SK-N-MC (cell line): ENCODE measurements at regions not wholly inside any gene's neighbourhood (a gene's known extent, or its start where the extent isn't known, plus 50 kb on each side); places are given as distances from the start of the nearest gene placed in this dataset.

Experiments
- DNase-seq: peaks from one replicate; pipeline ENCODE4 v3.0.0-alpha.2; 2011; ENCODE audit warnings: low read depth, low spot score
- H3K27ac ChIP-seq: fragments of 200-600 bp; sonication (generic); 2 replicates; pipeline ENCODE4 v1.5.1; 2016; ENCODE audit warnings: mixed run types
- H3K36me3 ChIP-seq: fragments of 200-600 bp; sonication (generic); 2 replicates; pipeline ENCODE4 v1.6.1; 2017; ENCODE audit warnings: antibody characterized with exemption, low read length, mixed read lengths; ENCODE audit not compliant: insufficient read depth
- H3K4me3 ChIP-seq: fragments of 200-600 bp; sonication (generic); 2 replicates; pipeline ENCODE4 v1.5.1; 2016
- H3K9ac ChIP-seq: fragments of 200-600 bp; sonication (generic); 2 replicates; pipeline ENCODE4 v1.8.0; 2017; ENCODE audit warnings: mixed run types, mixed read lengths; ENCODE audit not compliant: insufficient read length
- H3K9me3 ChIP-seq: fragments of 200-600 bp; sonication (generic); 2 replicates; pipeline ENCODE4 v1.6.1; 2017; ENCODE audit warnings: low read depth, mild to moderate bottlenecking, antibody characterized with exemption, low read length, moderate library complexity, mixed read lengths
- EZH2 ChIP-seq: fragments of 200-600 bp; sonication (generic); IDR thresholded peaks from one replicate; pipeline ENCODE4 v1.6.1; 2017; ENCODE audit warnings: antibody characterized with exemption
- FOXP2 ChIP-seq: optimal IDR thresholded peaks from 2 replicates; pipeline ENCODE3; 2011; ENCODE audit warnings: mild to moderate bottlenecking, moderate library complexity; ENCODE audit not compliant: insufficient read depth; ENCODE audit errors: extremely low read length, control extremely low read depth
- POLR2AphosphoS5 ChIP-seq: IDR thresholded peaks from 2 replicates; pipeline ENCODE4 v1.6.1; 2012; ENCODE audit warnings: mild to moderate bottlenecking, low read depth, low read length, borderline replicate concordance

DNA sequence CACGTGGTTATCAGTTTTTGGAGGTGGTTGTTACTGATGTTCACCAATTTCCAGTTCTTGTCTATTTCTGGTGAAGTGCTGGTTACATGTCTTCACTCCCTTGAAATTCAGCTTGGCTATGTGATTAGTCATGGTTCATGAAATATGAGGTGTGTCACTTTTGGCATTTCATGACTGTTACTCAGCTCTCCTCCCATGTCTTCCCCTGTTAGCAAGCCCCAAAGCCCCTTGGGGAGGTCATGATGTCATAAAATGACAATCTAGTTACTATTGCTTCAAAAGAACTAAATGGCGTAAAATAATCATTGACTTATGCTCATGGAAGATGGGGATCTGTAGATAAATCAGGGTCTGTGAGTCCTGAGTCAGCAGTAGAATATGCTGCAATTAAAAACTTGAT is 425.1 kb downstream of the SETD4 start:
- no peak overlapping the region for H3K9ac ChIP-seq
- H3K4me3 ChIP-seq: no peak overlapping the region
- no peak for DNase-seq
- H3K27ac ChIP-seq: no peak overlapping the region
- no peaks in the 10 kb centered on the region for H3K9me3 ChIP-seq
- H3K36me3 ChIP-seq: no peaks in the 10 kb centered on the region
- TF ChIP-seq EZH2 (no peak), FOXP2 (no peak), POLR2AphosphoS5 (no peak)

DNA sequence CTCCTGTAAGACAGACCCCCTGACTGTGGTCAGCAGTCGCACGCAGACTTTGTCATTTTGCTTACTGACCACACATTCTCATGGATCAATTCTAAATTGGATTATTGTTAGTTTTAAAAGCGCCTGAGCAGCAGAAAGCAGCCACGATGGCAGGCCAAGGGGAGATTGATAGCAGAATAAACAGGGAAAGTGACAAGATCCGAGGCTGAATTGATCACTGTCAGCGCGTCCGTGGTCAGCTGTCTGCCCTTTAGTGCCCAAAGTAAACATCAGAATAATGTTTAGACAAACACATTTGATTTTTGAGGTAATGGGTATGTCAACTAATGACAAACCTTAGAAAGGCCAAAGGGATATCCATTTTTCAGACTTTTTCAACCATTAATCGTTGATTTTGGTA is 426.8 kb downstream of the SETD4 start:
- H3K36me3 ChIP-seq: no peaks in the 10 kb centered on the region
- no peak overlapping the region for H3K27ac ChIP-seq
- H3K9me3 ChIP-seq: no peaks in the 10 kb centered on the region
- H3K9ac ChIP-seq: no peak overlapping the region
- TF ChIP-seq POLR2AphosphoS5 (no peak), FOXP2 (no peak), EZH2 (no peak)
- no peak for DNase-seq
- no peak overlapping the region for H3K4me3 ChIP-seq

DNA sequence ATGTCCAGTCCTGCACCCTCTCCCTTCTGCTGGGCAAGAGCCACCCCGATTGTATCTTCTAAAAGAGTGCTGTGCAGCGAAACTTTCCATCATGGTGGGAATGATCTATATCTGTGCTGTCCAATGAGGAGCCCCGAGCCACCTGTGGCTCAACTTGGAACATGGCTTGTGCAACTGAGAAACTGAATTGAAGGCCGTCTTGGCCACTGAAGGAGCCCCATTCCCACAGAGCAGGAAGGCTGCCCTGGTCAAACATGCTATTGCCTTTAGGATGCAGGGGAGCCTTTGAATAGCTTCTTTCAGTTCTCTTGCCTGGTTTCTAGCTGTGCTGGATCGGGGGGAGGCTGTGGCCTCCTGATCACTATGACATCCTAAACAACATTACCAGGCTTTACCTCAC is 427.6 kb downstream of the SETD4 start:
- Histone ChIP-seq H3K9me3 (no peaks in the 10 kb centered on the region), H3K4me3 (no peak overlapping the region), H3K27ac (no peak overlapping the region), H3K9ac (no peak overlapping the region), H3K36me3 (no peaks in the 10 kb centered on the region)
- no peak for DNase-seq
- TF ChIP-seq FOXP2: no peak
- TF ChIP-seq POLR2AphosphoS5: no peak
- TF ChIP-seq EZH2: no peak

DNA sequence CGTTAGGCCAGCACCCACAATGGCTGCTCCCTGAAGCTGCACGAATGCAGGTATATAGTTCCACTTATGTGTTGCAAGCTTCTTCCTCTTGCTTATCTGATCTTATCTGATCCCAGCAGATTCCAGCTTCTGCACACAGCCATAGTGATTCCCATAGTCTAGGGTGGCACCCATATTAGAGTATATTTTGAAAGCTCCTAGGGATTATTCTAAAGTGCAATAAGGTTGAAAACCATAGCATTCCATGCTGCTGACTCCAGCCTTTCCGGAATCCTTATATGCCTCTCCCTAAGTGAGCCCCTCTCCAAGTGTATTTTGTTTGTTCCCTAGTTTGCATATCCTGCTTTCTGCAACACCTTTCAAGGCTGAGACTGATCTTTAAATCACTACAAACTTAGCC is 432.0 kb downstream of the SETD4 start:
- Histone ChIP-seq H3K36me3 (no peaks in the 10 kb centered on the region), H3K9me3 (no peaks in the 10 kb centered on the region), H3K27ac (no peak overlapping the region), H3K9ac (no peak overlapping the region), H3K4me3 (no peak overlapping the region)
- TF ChIP-seq EZH2 (no peak), FOXP2 (no peak), POLR2AphosphoS5 (no peak)
- no peak for DNase-seq

DNA sequence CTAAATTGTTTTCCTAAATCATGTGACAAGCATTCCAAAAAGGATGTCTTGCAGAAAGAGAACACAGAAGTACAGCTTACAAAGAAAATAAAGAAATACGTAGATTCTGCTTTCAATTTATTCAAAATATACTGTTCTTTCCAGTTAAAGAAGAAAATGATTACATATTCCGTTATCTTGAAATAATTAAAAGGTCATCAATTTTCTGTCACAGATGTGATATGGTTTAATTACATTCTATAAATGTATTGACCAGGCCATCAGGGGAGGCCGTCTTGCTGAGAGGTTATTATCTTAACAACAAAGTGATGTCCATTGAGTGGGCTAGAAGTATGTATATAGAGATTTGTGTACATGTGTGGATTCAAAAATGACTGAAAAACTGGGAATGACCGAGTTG is 432.9 kb downstream of the SETD4 start:
- TF ChIP-seq FOXP2 (no peak), EZH2 (no peak), POLR2AphosphoS5 (no peak)
- no peak overlapping the region for H3K27ac ChIP-seq
- DNase-seq: no peak
- H3K9ac ChIP-seq: no peak overlapping the region
- H3K4me3 ChIP-seq: no peak overlapping the region
- no peaks in the 10 kb centered on the region for H3K9me3 ChIP-seq
- H3K36me3 ChIP-seq: no peaks in the 10 kb centered on the region

DNA sequence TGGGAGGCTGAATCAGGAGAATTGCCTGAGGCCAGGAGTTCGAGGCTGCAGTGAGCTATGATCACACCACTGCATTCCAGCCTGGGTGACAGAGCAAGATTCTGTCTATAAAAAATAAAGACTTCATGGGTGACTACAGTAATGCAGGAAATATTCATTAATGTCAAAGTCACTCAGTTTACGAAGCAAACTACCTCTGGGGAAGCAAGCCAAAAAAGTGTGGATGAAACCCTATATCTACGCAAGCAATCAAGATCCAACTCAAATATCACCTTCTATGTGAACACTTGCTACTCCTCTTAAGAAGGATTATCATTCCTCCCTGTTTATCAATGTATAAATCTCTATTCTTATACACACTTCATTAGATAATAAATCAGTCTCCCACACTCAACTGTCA is 434.8 kb downstream of the SETD4 start:
- H3K36me3 ChIP-seq: no peaks in the 10 kb centered on the region
- H3K27ac ChIP-seq: no peak overlapping the region
- H3K9ac ChIP-seq: no peak overlapping the region
- no peaks in the 10 kb centered on the region for H3K9me3 ChIP-seq
- DNase-seq: no peak
- TF ChIP-seq FOXP2 (no peak), EZH2 (no peak), POLR2AphosphoS5 (no peak)
- no peak overlapping the region for H3K4me3 ChIP-seq

DNA sequence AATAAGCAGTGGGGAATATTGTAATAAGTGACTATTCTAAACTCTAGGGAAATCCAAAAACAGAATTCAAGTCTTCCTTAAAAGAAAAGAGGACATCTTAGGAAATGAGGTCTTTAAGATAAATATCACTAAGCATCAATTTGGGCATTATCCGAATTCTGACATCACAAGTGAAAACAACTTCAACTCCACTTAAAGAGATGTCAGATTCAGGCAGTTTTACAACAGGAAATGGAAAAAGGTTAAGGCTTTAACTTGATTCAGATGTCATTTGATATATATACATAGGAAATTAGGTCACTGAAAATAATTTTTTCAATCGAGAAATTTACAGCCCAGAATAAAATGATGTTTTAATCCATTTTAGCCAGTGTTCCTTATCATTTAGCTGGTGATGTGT is 435.4 kb downstream of the SETD4 start:
- DNase-seq: no peak
- Histone ChIP-seq H3K9me3 (no peaks in the 10 kb centered on the region), H3K27ac (no peak overlapping the region), H3K36me3 (no peaks in the 10 kb centered on the region), H3K4me3 (no peak overlapping the region), H3K9ac (no peak overlapping the region)
- TF ChIP-seq EZH2 (no peak), POLR2AphosphoS5 (no peak), FOXP2 (no peak)

DNA sequence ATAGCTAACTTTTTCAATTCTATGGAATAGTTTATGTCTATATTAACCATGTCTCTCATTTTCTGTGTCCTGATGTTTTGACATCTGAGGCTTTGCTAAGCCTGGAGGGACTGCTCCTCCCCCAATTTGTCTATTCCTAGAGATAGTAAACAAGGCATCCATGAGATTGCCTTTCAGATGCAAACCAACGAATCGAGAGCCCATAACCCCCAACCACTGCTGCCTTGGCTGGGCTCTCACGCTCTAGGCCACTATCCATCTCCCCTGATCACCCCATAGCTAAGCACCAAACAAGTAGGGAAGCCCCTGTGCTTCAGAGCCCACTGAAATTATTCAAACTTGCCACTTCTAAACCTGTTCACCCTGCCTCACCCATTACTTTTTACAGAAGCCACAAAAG is 437.7 kb downstream of the SETD4 start:
- no peak overlapping the region for H3K4me3 ChIP-seq
- H3K36me3 ChIP-seq: no peaks in the 10 kb centered on the region
- DNase-seq: no peak
- no peak overlapping the region for H3K9ac ChIP-seq
- H3K9me3 ChIP-seq: no peaks in the 10 kb centered on the region
- TF ChIP-seq EZH2 (no peak), POLR2AphosphoS5 (no peak), FOXP2 (no peak)
- no peak overlapping the region for H3K27ac ChIP-seq

DNA sequence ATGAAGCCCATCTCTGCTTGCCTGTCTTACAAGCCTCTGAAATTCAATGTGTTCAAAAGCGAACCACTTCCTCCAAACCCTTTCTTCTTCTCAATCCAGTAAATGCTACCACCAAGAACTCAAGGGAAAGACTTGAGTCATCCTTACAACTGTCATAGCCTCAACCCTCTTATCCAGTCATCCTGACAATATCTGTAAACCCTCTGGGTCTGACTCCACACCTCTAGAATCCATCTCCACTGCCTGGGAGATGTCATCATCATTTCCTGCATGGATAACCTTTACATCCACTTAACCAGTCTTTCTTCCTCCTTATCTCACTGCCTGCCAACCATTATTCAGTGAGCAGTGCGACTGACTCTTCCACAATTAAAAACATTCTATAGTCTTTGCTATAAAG is 441.1 kb downstream of the SETD4 start:
- no peak for DNase-seq
- H3K4me3 ChIP-seq: no peak overlapping the region

More for the DNA sequence above, 441.1 kb downstream of the SETD4 start:
- TF ChIP-seq EZH2 (no peak), POLR2AphosphoS5 (no peak), FOXP2 (no peak)
- Histone ChIP-seq H3K36me3 (no peaks in the 10 kb centered on the region), H3K9me3 (no peaks in the 10 kb centered on the region), H3K27ac (no peak overlapping the region), H3K9ac (no peak overlapping the region)
